HG03039 (cell line): ENCODE measurements at regions not wholly inside any gene's neighbourhood (a gene's known extent, or its start where the extent isn't known, plus 50 kb on each side); places are given as distances from the start of the nearest gene placed in this dataset.

ENCODE experiments used
- ATAC-seq: cut with Tn5 transposase; IDR thresholded peaks from one replicate; pipeline ENCODE4 v1.9.1; 2021; ENCODE audit warnings: mild to moderate bottlenecking, moderate library complexity; ENCODE audit not compliant: unreplicated experiment

DNA sequence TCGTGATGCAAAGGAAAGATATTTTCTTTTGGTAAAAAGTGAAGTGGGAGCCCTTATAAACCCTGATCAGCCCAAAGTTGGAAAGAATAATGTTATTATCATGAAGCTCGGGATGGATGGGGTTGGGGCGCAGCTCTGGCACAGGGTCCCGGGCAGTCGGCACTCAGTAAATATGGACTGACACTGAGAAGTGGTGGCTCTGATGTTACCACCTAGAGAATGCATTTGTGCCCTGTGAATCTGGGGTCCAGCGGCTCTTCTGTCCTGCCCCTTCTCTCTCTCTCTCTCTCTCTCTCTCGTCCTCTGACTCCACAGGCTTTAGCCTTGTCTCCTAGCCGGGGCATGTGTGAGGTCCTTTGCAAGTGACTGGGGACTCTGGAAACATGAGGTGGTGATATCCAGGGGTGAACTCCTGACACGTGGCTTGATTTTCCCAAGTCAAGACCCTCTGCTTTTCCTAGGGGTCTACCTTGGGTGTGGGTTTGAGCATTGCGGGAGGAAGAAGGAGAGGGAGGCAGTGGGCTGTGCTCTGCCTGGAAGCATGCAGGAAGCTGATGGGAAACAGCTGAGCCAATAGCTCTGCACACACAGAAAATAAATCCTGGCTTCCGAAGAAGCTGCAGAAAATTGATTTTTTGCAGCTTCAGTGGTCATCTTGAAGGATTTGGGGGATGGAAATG lies 162.7 kb downstream of the MACROH2A1 start:
- ATAC-seq = no peak

- no peak for ATAC-seq
Measured at GRCh38 chr5:135235551-135236227, 163.3 kb downstream of the MACROH2A1 start.

DNA sequence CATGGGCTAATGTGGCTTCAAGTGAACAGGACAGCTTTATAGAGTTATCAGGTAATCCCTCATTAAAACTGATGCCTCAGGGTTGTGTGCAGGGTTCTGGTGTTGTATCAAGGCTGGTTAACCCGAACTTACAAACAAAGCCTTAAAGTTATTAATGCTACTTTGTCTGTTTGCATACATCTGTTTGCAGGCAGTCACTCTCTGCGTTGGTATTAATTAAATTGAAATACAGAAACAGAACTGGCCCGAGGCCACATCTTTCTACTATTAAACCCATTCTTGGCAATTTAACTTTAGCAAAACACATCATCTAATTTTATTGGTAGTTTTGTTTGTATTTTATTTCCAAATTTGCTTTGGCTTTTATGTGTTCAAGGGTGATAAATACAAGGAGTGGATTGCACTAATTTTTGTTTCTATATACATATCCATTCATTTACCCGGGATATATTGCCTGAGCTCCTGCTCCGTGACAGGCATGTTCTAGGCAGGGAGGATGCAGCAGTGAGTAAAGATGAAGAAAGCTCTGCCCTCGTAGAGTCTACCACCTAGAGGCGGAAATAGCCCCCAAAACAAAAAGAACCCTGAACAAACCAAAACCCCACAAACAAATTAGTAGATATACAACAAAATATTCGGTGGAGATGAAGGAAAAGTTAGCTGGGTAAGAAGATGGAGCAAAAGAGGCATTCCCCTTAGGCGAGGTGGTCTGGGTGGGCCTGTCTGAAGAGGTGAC lies 164.2 kb downstream of the MACROH2A1 start:
- no peak for ATAC-seq

DNA sequence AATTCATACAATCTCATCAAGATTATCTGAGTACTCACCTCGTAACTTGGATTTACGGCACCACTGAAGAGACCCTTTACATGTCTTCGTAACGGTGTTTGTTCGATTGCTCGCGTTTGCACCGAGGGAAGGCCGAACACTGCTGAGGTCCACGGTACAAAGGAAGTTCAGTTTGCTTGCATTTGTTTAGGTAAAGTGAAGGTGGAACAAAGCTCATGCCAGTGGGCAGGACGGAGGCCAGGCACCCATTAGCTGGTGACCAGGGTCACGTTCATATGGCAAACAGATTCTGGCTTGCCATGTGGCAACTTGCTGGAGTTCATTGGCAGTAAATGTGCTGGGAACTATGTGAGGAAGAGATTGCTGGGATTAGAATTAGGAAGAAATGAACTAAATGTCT lies 164.8 kb downstream of the MACROH2A1 start:
- ATAC-seq = no peak

DNA sequence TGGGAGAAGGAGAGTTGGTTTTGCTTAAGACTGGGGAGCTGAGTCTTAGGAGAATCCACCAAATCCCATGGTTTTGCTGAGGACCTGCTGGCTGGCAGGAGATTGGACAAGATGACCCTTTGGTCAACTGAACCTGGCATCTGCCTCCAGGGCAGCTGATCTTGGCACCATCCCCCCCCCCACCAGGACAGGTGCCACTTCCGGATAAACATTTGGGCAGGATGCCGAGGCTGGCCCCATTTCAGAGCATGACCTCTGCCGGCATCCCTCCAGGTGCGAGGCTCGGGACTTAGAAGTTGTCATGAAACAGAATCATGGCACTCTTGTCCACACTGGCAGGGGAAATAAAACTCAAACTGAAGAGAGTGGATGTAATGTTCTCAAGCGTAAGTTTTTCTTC lies 165.6 kb downstream of the MACROH2A1 start:
- ATAC-seq = no peak

- no peak for ATAC-seq
Measured at GRCh38 chr5:135232958-135233357, 166.1 kb downstream of the MACROH2A1 start.

- ATAC-seq = no peak
Measured at GRCh38 chr5:135231289-135231688, 167.7 kb downstream of the MACROH2A1 start.

DNA sequence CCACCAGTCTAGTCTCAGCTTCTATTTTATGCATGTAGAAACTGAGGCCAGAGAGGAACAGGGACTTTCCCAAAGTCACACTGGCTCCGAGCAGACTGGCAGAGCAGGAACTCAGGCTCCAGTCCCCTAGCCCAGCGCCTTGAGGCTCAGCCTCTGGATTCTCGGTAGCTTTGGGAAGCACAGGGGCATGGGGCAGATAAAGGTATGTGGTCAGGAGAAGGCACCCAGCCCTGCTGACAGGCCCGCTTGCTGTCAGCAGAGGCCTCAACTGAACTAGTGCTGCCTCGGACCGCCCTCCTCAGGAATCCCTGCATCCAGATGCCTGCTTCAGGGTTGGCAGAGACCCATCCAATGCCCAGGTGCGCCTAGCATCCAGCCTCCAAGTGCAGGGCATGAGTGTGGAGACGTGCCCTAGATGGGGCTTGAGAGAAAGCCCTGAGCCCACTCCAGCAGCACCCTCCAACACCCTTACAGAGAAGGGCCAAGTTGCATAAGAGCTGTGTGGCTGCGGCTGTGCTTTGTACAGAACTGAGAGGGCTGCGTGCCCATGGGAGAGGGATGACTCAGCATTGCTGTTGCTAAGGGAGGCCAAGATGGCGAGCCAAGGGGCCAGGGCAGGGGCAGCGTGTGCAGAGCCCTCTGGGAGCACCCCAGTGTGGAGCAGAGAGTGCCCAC lies 168.6 kb downstream of the MACROH2A1 start:
- ATAC-seq = no peak

DNA sequence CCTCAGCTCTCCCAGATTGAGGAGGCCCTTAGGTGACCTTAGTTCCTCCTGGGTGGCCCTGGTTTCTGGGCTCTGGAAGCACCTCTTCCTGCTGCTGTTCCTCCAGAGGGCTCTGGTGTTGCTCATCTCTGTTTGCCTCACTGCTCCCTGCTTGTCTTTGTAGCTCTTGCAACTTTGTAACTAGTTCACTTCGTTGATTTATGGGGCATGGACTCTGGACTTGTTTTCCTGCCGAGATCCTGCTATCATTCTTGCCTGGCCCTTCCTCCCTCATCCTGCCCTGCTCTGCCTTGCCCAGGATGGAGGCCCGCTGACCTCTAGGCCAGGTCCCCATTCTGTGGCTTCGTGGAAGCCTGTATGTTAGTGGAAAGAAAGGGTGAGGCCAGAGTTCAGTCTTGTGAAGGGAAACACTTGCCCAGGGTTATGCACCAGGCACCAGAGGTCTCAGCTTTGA lies 169.3 kb downstream of the MACROH2A1 start:
- ATAC-seq = no peak

DNA sequence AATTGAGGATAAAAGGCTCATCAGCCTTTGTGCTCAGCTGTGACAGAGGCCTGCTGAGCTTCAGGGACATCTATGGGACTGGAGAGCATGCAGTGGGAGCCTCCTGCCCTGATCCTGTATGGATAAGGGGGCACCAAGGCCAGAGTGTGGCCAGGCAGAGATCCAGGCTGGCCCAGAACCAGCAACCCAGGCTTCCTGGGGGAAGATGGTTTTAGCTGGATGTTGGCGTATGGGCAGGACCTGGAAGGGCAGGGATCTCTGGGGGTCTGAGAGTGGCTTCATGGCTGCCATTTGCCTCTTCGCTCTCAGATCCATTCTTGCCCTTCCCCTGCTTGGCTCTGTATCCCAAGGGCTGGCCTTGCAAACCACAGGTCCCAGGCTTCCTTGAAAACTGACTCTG lies 169.9 kb downstream of the MACROH2A1 start:
- no peak for ATAC-seq

- no peak for ATAC-seq
Measured at GRCh38 chr5:135228222-135228621, 170.8 kb downstream of the MACROH2A1 start.

- no peak for ATAC-seq
Measured at GRCh38 chr5:135227064-135228022, 171.7 kb downstream of the MACROH2A1 start.

GRCh38 chr5:135225856-135226560 lies 173.0 kb downstream of the MACROH2A1 start:
- ATAC-seq = no peak

DNA sequence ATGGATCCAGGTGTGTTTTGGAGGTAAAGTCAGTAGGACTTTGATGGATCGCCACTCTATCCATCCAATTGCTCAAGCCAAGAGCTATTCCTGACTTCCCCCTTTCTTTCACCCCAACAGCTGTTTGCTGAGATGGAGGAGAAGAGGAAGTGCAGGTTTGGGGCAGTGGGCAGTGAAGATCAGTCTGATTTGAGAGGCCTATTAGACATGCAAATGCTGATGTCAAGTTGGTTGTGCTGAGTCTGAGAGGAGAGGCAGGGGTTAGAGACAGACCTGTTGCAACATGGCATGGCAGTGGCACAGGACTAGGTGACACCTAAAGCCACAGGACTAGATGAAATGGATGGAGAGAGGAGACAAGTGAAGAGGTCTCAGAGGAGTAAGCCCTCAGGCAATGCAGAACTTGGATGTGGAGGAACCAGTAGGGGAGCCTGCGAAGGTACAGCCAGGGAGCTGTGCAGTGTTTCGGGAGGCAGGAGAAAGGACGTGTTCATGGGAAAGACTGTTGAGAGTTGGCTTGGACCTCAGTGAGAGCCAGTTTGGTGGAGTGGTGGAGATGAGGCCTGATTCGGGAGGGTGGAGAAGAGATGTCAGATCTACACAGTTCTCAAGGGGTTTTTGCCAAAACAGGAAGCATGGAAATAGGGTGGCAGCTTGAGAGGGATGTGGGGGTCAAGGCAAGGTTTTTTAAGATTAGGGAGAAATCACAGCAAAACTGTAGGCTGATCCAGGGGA lies 175.0 kb downstream of the MACROH2A1 start:
- no peak for ATAC-seq

GRCh38 chr5:135223404-135223803 lies 175.6 kb downstream of the MACROH2A1 start:
- no peak for ATAC-seq

DNA sequence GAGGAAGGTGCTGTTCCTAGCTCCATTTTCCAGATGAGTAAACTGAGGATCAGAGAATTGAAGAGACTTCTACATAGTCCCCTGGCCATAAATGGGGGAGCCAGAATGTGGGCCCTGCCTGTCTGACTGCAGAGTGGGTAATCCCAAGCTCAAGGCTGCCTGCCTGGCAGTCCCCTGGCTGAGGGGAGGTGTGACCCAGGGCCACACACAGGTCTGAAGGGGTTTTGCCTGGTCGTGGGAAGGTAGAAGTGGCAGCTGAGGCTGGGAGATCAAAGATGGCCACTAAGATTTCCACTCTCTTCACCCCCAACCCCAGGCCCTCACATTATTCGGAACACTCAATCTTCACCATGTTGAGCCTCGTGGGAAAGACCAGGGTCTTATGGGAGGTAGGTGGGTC lies 176.3 kb downstream of the MACROH2A1 start:
- no peak for ATAC-seq

DNA sequence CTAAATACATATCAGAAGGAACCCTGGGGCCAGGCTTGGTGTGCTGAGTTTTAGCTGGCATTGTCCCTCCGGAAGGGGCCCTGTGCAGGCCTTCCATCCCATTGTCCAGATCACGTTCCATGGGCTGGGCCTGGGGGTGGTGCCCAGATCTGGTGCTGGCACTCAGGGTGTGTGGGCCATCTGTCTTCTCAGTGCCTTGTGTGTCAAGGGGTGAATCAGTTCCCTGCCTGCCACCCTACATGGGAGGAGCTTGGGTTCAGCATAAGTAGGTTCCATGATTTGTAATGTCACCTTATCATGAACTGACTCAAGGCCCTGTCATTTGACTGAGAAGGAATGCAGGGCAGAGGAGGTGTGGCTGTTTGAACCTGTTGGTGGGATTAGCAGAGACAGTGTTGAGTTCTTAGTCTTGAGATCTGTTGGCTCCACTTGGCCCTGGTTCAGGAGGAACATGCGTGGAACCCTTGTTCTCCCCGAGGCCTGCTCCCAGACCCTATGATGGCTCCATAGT lies 176.8 kb downstream of the MACROH2A1 start:
- ATAC-seq = no peak

- ATAC-seq = no peak
Measured at GRCh38 chr5:135221696-135222095, 177.3 kb downstream of the MACROH2A1 start.

- ATAC-seq = no peak
Measured at GRCh38 chr5:135221187-135221473, 177.9 kb downstream of the MACROH2A1 start.
